ENCODE measurements at regions not wholly inside any gene's neighbourhood (a gene's known extent, or its start where the extent isn't known, plus 50 kb on each side); places are given as distances from the start of the nearest gene placed in this dataset.

DNA sequence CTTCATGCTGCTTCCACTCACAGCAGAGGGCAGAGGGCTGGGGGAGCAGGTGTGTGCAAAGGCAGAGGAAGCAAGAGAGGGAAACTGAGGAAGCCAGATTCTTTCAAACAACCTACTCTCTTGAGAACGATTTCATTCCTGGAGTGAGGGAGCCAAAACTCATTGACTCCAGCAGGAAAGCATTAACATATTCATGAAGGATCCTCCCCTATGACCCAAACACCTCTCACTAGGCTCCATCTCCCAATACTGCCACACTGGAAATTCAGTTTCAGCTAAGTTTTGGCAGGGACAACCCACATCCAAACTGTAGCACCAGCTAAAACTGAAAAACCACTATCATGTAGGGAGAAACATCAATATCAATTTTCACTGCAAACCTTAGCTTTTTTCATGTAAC, 125.1 kb downstream of the OLIG3 start (continued):
- TF ChIP-seq, protein P1, sequence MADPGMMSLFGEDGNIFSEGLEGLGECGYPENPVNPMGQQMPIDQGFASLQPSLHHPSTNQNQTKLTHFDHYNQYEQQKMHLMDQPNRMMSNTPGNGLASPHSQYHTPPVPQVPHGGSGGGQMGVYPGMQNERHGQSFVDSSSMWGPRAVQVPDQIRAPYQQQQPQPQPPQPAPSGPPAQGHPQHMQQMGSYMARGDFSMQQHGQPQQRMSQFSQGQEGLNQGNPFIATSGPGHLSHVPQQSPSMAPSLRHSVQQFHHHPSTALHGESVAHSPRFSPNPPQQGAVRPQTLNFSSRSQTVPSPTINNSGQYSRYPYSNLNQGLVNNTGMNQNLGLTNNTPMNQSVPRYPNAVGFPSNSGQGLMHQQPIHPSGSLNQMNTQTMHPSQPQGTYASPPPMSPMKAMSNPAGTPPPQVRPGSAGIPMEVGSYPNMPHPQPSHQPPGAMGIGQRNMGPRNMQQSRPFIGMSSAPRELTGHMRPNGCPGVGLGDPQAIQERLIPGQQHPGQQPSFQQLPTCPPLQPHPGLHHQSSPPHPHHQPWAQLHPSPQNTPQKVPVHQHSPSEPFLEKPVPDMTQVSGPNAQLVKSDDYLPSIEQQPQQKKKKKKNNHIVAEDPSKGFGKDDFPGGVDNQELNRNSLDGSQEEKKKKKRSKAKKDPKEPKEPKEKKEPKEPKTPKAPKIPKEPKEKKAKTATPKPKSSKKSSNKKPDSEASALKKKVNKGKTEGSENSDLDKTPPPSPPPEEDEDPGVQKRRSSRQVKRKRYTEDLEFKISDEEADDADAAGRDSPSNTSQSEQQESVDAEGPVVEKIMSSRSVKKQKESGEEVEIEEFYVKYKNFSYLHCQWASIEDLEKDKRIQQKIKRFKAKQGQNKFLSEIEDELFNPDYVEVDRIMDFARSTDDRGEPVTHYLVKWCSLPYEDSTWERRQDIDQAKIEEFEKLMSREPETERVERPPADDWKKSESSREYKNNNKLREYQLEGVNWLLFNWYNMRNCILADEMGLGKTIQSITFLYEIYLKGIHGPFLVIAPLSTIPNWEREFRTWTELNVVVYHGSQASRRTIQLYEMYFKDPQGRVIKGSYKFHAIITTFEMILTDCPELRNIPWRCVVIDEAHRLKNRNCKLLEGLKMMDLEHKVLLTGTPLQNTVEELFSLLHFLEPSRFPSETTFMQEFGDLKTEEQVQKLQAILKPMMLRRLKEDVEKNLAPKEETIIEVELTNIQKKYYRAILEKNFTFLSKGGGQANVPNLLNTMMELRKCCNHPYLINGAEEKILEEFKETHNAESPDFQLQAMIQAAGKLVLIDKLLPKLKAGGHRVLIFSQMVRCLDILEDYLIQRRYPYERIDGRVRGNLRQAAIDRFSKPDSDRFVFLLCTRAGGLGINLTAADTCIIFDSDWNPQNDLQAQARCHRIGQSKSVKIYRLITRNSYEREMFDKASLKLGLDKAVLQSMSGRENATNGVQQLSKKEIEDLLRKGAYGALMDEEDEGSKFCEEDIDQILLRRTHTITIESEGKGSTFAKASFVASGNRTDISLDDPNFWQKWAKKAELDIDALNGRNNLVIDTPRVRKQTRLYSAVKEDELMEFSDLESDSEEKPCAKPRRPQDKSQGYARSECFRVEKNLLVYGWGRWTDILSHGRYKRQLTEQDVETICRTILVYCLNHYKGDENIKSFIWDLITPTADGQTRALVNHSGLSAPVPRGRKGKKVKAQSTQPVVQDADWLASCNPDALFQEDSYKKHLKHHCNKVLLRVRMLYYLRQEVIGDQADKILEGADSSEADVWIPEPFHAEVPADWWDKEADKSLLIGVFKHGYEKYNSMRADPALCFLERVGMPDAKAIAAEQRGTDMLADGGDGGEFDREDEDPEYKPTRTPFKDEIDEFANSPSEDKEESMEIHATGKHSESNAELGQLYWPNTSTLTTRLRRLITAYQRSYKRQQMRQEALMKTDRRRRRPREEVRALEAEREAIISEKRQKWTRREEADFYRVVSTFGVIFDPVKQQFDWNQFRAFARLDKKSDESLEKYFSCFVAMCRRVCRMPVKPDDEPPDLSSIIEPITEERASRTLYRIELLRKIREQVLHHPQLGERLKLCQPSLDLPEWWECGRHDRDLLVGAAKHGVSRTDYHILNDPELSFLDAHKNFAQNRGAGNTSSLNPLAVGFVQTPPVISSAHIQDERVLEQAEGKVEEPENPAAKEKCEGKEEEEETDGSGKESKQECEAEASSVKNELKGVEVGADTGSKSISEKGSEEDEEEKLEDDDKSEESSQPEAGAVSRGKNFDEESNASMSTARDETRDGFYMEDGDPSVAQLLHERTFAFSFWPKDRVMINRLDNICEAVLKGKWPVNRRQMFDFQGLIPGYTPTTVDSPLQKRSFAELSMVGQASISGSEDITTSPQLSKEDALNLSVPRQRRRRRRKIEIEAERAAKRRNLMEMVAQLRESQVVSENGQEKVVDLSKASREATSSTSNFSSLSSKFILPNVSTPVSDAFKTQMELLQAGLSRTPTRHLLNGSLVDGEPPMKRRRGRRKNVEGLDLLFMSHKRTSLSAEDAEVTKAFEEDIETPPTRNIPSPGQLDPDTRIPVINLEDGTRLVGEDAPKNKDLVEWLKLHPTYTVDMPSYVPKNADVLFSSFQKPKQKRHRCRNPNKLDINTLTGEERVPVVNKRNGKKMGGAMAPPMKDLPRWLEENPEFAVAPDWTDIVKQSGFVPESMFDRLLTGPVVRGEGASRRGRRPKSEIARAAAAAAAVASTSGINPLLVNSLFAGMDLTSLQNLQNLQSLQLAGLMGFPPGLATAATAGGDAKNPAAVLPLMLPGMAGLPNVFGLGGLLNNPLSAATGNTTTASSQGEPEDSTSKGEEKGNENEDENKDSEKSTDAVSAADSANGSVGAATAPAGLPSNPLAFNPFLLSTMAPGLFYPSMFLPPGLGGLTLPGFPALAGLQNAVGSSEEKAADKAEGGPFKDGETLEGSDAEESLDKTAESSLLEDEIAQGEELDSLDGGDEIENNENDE (IDR thresholded peaks at IDR 0.05; ENCODE audit: insufficient replicate concordance, low read length) = no peak
- TF ChIP-seq, protein P2, sequence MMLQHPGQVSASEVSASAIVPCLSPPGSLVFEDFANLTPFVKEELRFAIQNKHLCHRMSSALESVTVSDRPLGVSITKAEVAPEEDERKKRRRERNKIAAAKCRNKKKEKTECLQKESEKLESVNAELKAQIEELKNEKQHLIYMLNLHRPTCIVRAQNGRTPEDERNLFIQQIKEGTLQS (IDR thresholded peaks at IDR 0.05; ENCODE audit: insufficient read depth, low read depth, low read length) = no peak
- no peak for TF ChIP-seq EZH2 (IDR thresholded peaks at IDR 0.05; ENCODE audit: low read depth, low read length, severe bottlenecking)
- TF ChIP-seq, protein P3, sequence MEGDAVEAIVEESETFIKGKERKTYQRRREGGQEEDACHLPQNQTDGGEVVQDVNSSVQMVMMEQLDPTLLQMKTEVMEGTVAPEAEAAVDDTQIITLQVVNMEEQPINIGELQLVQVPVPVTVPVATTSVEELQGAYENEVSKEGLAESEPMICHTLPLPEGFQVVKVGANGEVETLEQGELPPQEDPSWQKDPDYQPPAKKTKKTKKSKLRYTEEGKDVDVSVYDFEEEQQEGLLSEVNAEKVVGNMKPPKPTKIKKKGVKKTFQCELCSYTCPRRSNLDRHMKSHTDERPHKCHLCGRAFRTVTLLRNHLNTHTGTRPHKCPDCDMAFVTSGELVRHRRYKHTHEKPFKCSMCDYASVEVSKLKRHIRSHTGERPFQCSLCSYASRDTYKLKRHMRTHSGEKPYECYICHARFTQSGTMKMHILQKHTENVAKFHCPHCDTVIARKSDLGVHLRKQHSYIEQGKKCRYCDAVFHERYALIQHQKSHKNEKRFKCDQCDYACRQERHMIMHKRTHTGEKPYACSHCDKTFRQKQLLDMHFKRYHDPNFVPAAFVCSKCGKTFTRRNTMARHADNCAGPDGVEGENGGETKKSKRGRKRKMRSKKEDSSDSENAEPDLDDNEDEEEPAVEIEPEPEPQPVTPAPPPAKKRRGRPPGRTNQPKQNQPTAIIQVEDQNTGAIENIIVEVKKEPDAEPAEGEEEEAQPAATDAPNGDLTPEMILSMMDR (IDR thresholded peaks at IDR 0.05; ENCODE audit: control extremely low read depth in 1 of 3, insufficient read depth in 1 of 3, low read depth in 1 of 3, low read length in 3 of 3) = no peak
- TF ChIP-seq BCL11A (IDR thresholded peaks at IDR 0.05; ENCODE audit: low read depth in 2 of 2, low read length in 2 of 2) = no peak
- TF ChIP-seq GTF2F1 (IDR thresholded peaks at IDR 0.05; ENCODE audit: borderline replicate concordance, low read depth, low read length) = no peak
- TF ChIP-seq RAD21 (IDR thresholded peaks at IDR 0.05 in 1 of 2, conservative IDR thresholded peaks at IDR 0.05 in 1 of 2; ENCODE audit: low read depth in 2 of 2, low read length in 2 of 2) = no peak

Data from H1 (cell line).